ENCODE measurements at regions not wholly inside any gene's neighbourhood (a gene's known extent, or its start where the extent isn't known, plus 50 kb on each side); places are given as distances from the start of the nearest gene placed in this dataset.

GRCh38 chr18:24704946-24705630 lies 244.7 kb downstream of the HRH4 start:
- Mint-ChIP-seq H3K36me3 (ENCODE audit: unreplicated experiment) (no peaks in the 10 kb centered on the region), H3K27me3 (ENCODE audit: unreplicated experiment) (peaks cover 13% of the 10 kb centered on the region), H3K4me3 (ENCODE audit: unreplicated experiment) (no peak overlapping the region), H3K9me3 (ENCODE audit: unreplicated experiment) (no peaks in the 10 kb centered on the region), H3K27ac (ENCODE audit: unreplicated experiment) (no peak overlapping the region), H3K4me1 (ENCODE audit: unreplicated experiment) (peaks cover 8% of the 10 kb centered on the region)
- DNase-seq (ENCODE audit: extremely low spot score, unreplicated experiment): no peak
- TF ChIP-seq, protein P1, sequence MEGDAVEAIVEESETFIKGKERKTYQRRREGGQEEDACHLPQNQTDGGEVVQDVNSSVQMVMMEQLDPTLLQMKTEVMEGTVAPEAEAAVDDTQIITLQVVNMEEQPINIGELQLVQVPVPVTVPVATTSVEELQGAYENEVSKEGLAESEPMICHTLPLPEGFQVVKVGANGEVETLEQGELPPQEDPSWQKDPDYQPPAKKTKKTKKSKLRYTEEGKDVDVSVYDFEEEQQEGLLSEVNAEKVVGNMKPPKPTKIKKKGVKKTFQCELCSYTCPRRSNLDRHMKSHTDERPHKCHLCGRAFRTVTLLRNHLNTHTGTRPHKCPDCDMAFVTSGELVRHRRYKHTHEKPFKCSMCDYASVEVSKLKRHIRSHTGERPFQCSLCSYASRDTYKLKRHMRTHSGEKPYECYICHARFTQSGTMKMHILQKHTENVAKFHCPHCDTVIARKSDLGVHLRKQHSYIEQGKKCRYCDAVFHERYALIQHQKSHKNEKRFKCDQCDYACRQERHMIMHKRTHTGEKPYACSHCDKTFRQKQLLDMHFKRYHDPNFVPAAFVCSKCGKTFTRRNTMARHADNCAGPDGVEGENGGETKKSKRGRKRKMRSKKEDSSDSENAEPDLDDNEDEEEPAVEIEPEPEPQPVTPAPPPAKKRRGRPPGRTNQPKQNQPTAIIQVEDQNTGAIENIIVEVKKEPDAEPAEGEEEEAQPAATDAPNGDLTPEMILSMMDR (IDR thresholded peaks at IDR 0.05): no peak

- DNase-seq (ENCODE audit: extremely low spot score, unreplicated experiment): no peak
- H3K9me3 Mint-ChIP-seq (ENCODE audit: unreplicated experiment): no peaks in the 10 kb centered on the region
- TF ChIP-seq, protein P1 (IDR thresholded peaks at IDR 0.05): no peak
Observed at GRCh38 chr18:24710474-24710873, 250.0 kb downstream of the HRH4 start.

DNA sequence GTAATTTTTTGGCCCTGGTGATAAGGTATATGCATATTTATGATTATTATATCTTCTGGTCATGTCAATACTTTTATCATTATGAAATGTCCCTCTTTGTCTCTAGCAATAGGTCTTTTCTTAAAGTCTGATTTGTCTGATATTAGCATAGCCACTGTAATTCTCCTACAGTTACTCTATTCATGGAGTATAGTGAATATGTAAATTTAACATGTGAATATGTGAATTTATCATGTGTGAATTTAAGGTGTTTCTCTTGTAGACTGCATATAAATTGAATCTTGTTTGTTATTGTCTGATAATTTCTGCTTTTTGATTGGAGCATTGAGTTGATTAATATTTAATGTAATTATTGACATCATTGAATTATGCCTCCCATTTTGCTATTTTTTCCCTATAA lies 259.4 kb downstream of the HRH4 start:
- H3K4me3 Mint-ChIP-seq (ENCODE audit: unreplicated experiment): no peak overlapping the region
- H3K36me3 Mint-ChIP-seq (ENCODE audit: unreplicated experiment): no peaks in the 10 kb centered on the region
- H3K27me3 Mint-ChIP-seq (ENCODE audit: unreplicated experiment): peaks cover 36% of the 10 kb centered on the region
- peaks cover 8% of the 10 kb centered on the region for H3K9me3 Mint-ChIP-seq (ENCODE audit: unreplicated experiment)
- H3K27ac Mint-ChIP-seq (ENCODE audit: unreplicated experiment): no peak overlapping the region
- no peaks in the 10 kb centered on the region for H3K4me1 Mint-ChIP-seq (ENCODE audit: unreplicated experiment)
- no peak for DNase-seq (ENCODE audit: extremely low spot score, unreplicated experiment)
- TF ChIP-seq, protein P1 (IDR thresholded peaks at IDR 0.05): no peak

More at GRCh38 chr18:24710474-24710873, 250.0 kb downstream of the HRH4 start:
- H3K4me1 Mint-ChIP-seq (ENCODE audit: unreplicated experiment): peaks cover under 1% of the 10 kb centered on the region
- no peak overlapping the region for H3K27ac Mint-ChIP-seq (ENCODE audit: unreplicated experiment)
- H3K4me3 Mint-ChIP-seq (ENCODE audit: unreplicated experiment): no peak overlapping the region
- H3K27me3 Mint-ChIP-seq (ENCODE audit: unreplicated experiment): peaks cover 3% of the 10 kb centered on the region
- H3K36me3 Mint-ChIP-seq (ENCODE audit: unreplicated experiment): no peaks in the 10 kb centered on the region

DNA sequence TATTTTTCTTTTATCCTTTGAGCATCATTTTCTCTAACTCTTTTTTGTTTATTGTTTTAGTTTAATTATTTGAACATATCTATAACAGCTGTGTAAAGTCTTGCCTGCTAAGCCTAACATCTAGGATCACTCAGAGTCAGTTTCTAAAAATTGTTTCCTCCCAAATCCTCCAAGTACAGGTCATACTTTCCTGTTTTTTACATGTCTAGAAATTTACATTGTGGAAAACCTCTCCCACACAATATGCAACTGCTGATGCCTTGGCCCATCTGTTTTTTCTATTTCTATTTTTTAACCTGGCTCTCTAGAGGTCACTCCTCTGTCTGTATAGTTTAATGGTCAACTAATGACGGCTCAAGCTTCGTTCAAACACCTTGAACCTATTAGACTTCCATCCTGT lies 261.0 kb downstream of the HRH4 start:
- H3K4me1 Mint-ChIP-seq (ENCODE audit: unreplicated experiment): no peaks in the 10 kb centered on the region
- no peak overlapping the region for H3K27ac Mint-ChIP-seq (ENCODE audit: unreplicated experiment)
- H3K4me3 Mint-ChIP-seq (ENCODE audit: unreplicated experiment): no peak overlapping the region
- TF ChIP-seq, protein P1 (IDR thresholded peaks at IDR 0.05): no peak
- DNase-seq (ENCODE audit: extremely low spot score, unreplicated experiment): no peak
- peaks cover 36% of the 10 kb centered on the region for H3K27me3 Mint-ChIP-seq (ENCODE audit: unreplicated experiment)
- H3K36me3 Mint-ChIP-seq (ENCODE audit: unreplicated experiment): no peaks in the 10 kb centered on the region
- H3K9me3 Mint-ChIP-seq (ENCODE audit: unreplicated experiment): peaks cover 8% of the 10 kb centered on the region

DNA sequence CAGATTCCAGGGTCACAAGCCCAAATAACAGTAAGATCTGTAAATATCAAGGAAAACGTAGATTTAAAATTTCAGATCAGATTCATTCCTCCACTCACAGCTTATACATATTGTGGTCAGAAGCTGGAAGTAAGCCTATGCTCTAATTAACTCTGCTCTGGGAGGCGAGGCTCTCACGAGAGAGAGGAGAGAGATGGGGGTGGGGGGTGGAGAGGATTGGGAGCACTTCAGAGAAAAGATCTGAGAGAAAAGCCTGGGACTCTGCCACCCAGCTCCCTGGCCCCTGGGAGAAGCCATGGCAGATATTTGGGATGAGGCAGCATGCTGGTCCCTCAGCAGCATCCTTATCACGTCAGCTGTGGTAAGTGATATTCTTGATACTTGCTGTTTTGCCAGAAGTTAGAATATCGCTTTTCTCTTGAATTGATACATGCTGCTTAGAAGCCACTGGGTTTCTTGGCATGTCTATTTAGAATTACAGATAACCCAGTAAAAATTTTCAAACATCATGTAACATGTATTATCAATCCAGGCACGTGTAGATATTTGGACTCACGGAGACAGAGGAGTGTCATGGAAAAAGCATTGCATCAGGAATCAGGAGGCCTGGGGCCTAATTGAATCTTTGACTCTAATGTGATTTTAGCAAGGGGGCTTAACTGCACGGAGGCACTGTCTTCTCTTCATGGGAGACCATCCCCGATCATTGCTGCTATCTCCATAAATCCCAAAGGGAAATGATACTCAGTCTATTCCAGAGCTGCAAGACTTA lies 265.4 kb downstream of the HRH4 start:
- DNase-seq (ENCODE audit: extremely low spot score, unreplicated experiment): no peak
- Mint-ChIP-seq H3K36me3 (ENCODE audit: unreplicated experiment) (no peaks in the 10 kb centered on the region), H3K27me3 (ENCODE audit: unreplicated experiment) (peaks cover 34% of the 10 kb centered on the region), H3K27ac (ENCODE audit: unreplicated experiment) (no peak overlapping the region), H3K9me3 (ENCODE audit: unreplicated experiment) (peaks cover 7% of the 10 kb centered on the region), H3K4me1 (ENCODE audit: unreplicated experiment) (no peaks in the 10 kb centered on the region), H3K4me3 (ENCODE audit: unreplicated experiment) (no peak overlapping the region)
- TF ChIP-seq, protein P1 (IDR thresholded peaks at IDR 0.05): no peak

Data from osteocyte (in vitro differentiated cells).